ENCODE measurements at regions not wholly inside any gene's neighbourhood (a gene's known extent, or its start where the extent isn't known, plus 50 kb on each side); places are given as distances from the start of the nearest gene placed in this dataset.

GRCh38 chr3:74564560-74564959 is 49.9 kb downstream of the CNTN3 start:
- DNase-seq = no peak

GRCh38 chr3:74562558-74563269 is 51.7 kb downstream of the CNTN3 start:
- DNase-seq = no peak

DNA sequence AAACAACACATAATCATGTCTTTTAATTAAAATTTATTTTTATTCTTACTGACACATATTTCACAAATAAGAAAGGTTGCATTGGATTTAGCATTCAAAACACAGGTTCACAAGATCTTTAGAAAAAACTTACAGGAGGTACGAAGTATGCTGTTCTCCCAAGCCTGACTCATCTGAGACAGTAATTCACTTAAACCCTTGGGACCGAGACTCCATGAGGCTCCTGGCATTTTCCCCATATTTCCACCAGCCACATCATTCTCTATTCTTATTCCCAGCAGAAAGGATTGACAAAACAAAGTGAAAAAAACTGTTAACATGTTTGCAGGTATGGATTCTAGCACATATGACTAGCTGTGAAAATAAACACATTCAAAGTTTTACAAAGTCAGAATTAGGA is 52.6 kb downstream of the CNTN3 start:
- no peak for DNase-seq

DNA sequence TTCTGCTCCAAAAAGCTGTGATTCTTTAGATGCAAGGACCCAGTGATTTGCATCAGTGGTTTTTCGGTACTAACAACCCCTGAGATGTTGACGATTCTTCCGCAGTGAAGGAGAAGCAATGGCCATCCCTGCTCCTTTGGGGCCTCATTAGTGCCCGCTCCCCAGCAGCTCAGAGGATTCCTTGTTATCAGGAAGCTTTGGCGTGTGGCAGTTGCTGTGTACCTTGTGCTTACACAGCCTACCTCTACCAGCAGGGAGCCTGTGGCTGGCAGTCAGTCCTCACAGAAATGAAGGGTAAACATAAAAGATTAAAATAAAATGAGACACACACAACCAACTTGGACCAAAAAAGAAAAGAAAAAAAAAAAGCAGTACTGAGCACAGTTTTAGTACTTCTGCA is 55.2 kb downstream of the CNTN3 start:
- no peak for DNase-seq

- no peak for DNase-seq
Observed at GRCh38 chr3:74550686-74551085, 63.8 kb downstream of the CNTN3 start.

DNA sequence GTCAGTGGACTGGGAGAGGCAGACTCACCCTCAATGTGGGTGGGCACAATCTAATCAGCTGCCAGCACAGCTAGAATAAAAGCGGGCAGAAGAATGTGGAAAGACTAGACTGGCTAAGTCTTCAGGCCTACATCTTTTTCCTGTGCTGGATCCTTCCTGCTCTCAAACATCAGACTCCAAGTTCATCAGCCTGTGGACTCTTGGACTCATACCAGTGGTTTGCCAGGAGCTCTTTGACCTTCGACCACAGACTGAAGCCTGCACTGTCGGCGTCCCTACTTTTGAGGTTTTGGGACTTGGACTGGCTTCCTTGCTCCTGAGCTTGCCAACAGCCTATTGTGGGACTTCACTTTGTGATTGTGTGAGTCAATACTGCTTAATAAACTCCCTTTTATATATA is 68.0 kb downstream of the CNTN3 start:
- DNase-seq = no peak

DNA sequence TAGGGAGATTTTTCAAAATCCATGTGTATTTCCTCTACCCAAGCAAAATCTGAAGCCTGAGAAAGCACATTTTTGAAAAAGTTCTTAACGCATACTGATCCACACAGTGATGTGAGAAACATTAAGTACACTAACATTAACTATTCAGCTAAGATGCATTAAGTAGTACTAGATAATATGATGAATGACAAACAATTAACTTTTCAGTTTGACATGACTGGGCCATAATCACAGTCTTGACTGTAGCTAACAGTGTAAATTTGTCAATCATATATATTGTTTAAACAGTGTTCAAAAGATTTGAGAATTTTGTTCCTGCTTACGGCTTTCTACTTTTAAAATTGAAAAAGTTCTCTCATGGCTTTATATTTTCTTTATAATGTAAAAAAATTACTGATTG is 72.0 kb downstream of the CNTN3 start:
- no peak for DNase-seq

- no peak for DNase-seq
Observed at GRCh38 chr3:74539876-74540275, 74.6 kb downstream of the CNTN3 start.

GRCh38 chr3:74538669-74539068 is 75.8 kb downstream of the CNTN3 start:
- no peak for DNase-seq

GRCh38 chr3:74537857-74538256 is 76.6 kb downstream of the CNTN3 start:
- DNase-seq = no peak

DNA sequence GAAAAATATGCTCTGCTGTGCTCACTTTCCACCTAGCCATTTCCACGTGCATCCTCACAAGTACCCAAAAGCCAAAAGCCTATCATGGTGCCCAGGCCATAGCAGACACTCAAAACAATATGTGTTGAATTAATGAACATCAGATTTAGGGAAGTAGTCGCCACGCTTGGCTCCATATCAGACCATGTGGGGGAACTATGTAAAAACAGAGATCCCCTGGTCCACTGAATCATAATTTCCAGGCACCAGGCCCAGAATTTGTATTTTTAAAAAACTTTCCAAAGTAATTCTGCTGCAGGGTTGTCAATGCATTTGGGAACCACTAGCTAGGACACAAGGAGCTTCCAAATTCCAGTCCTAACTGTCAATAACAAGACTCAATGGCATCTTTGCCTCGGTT is 77.3 kb downstream of the CNTN3 start:
- no peak for DNase-seq

- no peak for DNase-seq
Observed at GRCh38 chr3:74535281-74535680, 79.2 kb downstream of the CNTN3 start.

GRCh38 chr3:74534611-74535010 is 79.8 kb downstream of the CNTN3 start:
- no peak for DNase-seq

- no peak for DNase-seq
Observed at GRCh38 chr3:74532446-74532845, 82.0 kb downstream of the CNTN3 start.

DNA sequence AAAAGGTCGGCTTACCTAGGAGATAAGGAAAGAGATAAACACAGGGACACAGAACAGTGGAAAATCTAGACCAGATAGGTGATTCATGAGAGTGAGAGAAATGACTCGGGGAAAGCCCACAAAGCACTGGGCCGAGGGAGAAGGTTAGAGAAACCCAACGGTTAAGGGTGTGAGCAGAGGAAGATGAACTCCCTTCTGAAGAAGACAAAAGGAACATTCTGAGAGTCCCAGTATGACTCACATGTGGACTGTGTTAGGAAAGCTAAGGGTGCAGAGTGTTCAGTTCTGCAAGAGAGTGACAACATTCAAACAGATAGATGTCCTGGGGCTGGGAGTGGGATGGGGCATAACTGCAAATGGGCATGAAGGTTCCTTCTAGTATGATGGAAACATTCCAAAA is 83.0 kb downstream of the CNTN3 start:
- no peak for DNase-seq

- DNase-seq = no peak
Observed at GRCh38 chr3:74529145-74529544, 85.3 kb downstream of the CNTN3 start.

- no peak for DNase-seq
Observed at GRCh38 chr3:74527566-74527965, 86.9 kb downstream of the CNTN3 start.

DNA sequence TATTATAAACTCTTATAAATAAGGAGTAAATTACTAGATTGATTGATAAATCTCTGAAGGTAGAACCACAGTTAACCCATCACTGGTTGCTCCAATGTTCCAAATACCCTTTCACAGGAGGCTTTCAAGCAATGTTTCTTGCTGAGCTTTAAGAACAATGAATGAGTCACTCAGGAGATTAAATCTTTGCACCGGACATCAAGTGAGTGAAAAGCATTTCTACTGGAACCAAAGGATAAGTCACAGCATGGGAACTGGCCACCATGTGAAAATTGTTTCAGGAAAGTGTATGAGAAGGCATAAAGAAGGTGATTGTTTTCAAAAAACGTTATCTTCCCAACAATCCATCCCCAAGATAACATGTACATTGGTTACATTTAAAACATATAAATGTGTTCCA is 90.6 kb downstream of the CNTN3 start:
- DNase-seq = no peak

- no peak for DNase-seq
Observed at GRCh38 chr3:74520895-74521294, 93.6 kb downstream of the CNTN3 start.

DNA sequence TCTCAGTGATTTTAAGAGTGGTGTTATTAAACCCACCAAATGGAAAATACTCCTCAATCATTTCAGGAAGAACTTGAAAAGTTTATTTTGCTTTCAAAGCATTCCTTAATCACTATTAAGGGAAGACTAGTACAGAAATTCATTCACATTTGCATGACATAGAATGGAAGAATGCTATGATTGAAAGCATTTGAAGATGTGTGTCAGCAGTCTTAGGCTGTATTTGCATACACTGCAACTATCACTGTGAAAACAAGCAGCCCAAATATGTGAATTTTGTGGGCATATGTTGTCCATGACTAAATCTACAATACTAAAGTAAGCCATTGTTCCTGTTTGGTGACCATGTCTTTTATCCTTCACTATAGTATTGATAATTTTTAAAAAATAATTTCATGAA is 95.8 kb downstream of the CNTN3 start:
- no peak for DNase-seq

DNA sequence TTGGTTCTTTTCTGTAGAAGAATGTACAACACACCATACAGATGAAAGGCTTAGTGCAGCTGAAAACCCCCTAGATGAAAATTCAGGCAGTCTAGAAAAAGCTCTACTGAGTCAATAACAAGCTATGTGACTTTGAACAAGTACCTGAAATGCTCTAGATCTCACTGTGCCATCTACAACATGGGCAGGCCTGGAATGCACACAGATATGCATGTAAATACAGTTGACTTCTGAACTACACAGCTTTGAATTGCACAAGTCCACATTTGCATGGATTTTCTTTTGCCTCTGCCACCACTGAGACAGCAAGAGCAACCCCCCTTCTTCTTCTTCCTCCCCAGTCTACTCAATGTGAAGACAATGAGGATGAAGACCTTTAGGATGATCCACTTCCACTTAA is 98.4 kb downstream of the CNTN3 start:
- no peak for DNase-seq

DNA sequence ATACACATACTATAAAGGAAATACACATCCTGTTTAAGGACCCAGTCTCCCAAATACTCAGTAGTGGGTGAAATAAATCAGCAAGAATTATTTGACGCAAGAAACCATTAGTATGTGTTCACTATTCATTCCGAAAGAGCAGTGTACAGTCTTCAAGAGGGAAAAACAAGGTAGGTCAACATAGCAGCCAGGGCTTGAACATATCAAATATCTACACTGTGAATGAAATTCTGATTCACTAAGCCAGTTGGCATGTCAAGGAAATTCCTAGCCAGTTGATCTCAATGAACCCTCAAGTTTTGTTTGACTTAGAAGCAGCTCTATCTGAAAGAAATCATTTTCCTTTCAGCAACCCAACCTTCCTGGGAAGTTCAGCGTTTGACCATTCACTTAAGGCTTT is 99.0 kb downstream of the CNTN3 start:
- DNase-seq = no peak

DNA sequence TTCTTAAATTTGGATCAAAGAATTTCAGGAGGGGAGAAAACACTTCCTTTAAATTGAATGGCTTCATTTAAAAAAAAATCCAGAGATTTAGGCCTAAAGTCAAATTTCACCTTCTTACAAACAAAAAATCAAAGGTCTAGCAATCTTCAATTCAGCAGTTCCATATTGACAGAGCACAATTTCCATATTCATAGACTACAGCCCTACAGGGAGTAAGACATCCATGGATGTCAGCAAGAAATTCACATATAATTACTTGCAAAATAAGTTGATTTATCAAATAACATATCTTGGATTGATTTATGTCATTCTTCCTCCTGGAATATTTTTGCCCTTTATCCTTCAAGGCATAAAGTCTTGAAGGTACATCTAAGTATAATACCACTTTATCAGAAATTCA is 103.4 kb downstream of the CNTN3 start:
- DNase-seq = no peak

DNA sequence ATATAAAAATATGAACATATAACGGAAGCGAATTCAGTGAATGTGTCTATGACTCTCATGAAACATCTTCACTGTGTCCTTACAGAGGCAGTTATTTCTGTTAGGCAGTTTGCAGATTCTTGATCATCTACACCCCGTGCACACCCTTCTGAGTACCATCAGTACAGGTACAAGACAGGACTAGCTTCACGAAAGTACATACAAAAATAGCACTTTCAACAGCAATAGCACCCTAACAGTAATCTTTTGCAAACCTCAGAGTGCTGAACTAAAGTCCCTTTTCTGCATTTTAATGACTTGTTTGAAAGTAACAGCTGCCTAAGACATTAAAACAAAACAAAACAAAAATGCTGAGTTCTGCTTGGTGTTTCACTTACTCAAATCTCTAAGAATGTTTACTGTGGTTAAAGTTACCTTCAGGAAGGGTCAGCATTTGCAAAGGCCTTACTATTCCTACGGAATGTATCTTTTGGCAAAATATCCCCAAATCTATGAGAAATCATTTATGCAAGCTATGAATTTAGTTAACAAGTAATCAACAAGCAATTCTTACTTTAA is 104.1 kb downstream of the CNTN3 start:
- DNase-seq = no peak

GRCh38 chr3:74507691-74508090 is 106.8 kb downstream of the CNTN3 start:
- no peak for DNase-seq
